Sigmoid colon (tissue), 6 donors: ENCODE measurements at regions not wholly inside any gene's neighbourhood (a gene's known extent, or its start where the extent isn't known, plus 50 kb on each side); places are given as distances from the start of the nearest gene placed in this dataset.

Experiments
- DNase-seq: peaks from one replicate; pipeline ENCODE4 v3.0.0-alpha.2; 2019
- H3K27ac ChIP-seq, 4 donors: fragments of 200-600 bp; sonication (generic); one replicate each; pipeline ENCODE4 v1.5.1; 2016 to 2019; ENCODE audit warnings: mild to moderate bottlenecking in 1 of 4
- H3K27me3 ChIP-seq, 3 donors: fragments of 200-600 bp; sonication (generic); one replicate each; pipeline ENCODE4 v1.5.1; 2019; ENCODE audit warnings: mild to moderate bottlenecking in 1 of 3
- H3K36me3 ChIP-seq, 4 donors: fragments of 200-600 bp; sonication (generic); one replicate each; pipeline ENCODE4 v1.5.1; 2016 to 2019
- H3K4me1 ChIP-seq, 4 donors: fragments of 200-600 bp; sonication (generic); one replicate each; pipeline ENCODE4 v1.5.1; 2017 to 2019
- H3K4me3 ChIP-seq, 4 donors: fragments of 200-600 bp; sonication (generic); one replicate each; pipeline ENCODE4 v1.5.1; 2017 to 2019; ENCODE audit warnings: mild to moderate bottlenecking in 2 of 4, moderate library complexity in 1 of 4
- H3K9me3 ChIP-seq, 4 donors: fragments of 200-600 bp in 3 of 4; sonication (generic) in 3 of 4; one replicate each; pipeline versions ENCODE4 v1.5.1 to v1.6.1; 2013 to 2019
- CTCF ChIP-seq, 4 experiments: fragments of 450-650 bp in 3 of 4; fragments of 200-600 bp in 1 of 4; IDR thresholded peaks; one replicate each; pipeline ENCODE4 v1.5.1; 2016 to 2019; ENCODE audit warnings: antibody characterized with exemption in 4 of 4, mild to moderate bottlenecking in 3 of 4, moderate library complexity in 2 of 4
- EP300 ChIP-seq, 4 donors: sonication (generic); formaldehyde crosslinking; IDR thresholded peaks; one replicate each; pipeline ENCODE4 v1.6.1; 2017; ENCODE audit warnings: antibody characterized with exemption in 4 of 4
- POLR2A ChIP-seq, 2 donors: fragments of 450-650 bp; IDR thresholded peaks; one replicate each; pipeline ENCODE4 v1.6.1; 2016; ENCODE audit warnings: antibody characterized with exemption in 2 of 2, mild to moderate bottlenecking in 2 of 2, moderate library complexity in 2 of 2
- POLR2AphosphoS5 ChIP-seq, 4 donors: sonication (generic); formaldehyde crosslinking; IDR thresholded peaks; one replicate each; pipeline ENCODE4 v1.6.1; 2017; ENCODE audit warnings: antibody characterized with exemption in 4 of 4
- WGBS, 2 donors: extraction: QIAGEN DNeasy Blood & Tissue Kit; methylation state at CpG; one replicate each; pipeline ENCODE4 v1.1.7; 2013; 5-methylcytosine and 5-hydroxymethylcytosine counted together
- intact Hi-C: fragments of 100-400 bp; cut with DNase I; formaldehyde crosslinking; loops from one replicate; pipeline ENCODE4 v1.15.1; 2023
- donor health status: healthy with polysubstance abuse.
- donor health status: healthy.

- no peak overlapping the region for H3K27ac ChIP-seq
- TF ChIP-seq CTCF (IDR thresholded peaks at IDR 0.05) (no peak), POLR2AphosphoS5 (IDR thresholded peaks at IDR 0.05) (no peak), EP300 (IDR thresholded peaks at IDR 0.05) (no peak), POLR2A (IDR thresholded peaks at IDR 0.05) (no peak)
- no peaks in the 10 kb centered on the region for H3K36me3 ChIP-seq
- intact Hi-C loops, result no loop called here
- H3K4me3 ChIP-seq, result no peak overlapping the region
- no peaks in the 10 kb centered on the region for H3K9me3 ChIP-seq
- WGBS, 2 donors, result 89 to 97% methylated on average over 6 of the region's 6 CpGs
- peaks cover 0 to 17% (median 6%) of the 10 kb centered on the region in 4 donors for H3K4me1 ChIP-seq
- no peak for DNase-seq
- H3K27me3 ChIP-seq, result no peaks in the 10 kb centered on the region
Measured at GRCh38 chr3:56864918-56865524, 63.3 kb upstream of the ARHGEF3 start.

DNA sequence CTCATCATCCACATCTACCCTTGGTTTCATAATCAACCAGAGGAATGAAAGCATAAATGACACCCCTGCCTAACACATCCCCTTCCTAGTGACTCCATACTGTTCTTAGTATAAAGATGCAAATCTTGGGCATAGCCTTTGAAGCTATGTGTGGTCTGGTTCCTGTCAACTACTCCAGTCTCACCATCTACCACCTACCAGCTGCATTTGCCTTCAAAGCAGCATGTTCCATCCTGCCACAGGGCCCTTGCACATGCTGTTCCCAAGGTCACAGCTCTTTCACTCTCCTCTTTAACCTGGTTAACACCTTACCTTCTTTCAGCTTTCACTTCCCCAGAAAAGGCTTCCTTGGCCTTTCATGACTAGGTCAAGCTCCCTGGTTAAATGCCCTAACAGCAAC, 62.3 kb upstream of the ARHGEF3 start:
- TF ChIP-seq POLR2AphosphoS5 (IDR thresholded peaks at IDR 0.05), result no peak
- no peak for TF ChIP-seq POLR2A (IDR thresholded peaks at IDR 0.05)
- no peak for TF ChIP-seq EP300 (IDR thresholded peaks at IDR 0.05)
- no peak for TF ChIP-seq CTCF (IDR thresholded peaks at IDR 0.05)
- intact Hi-C loops, result no loop called here
- peaks cover 0 to 17% (median 6%) of the 10 kb centered on the region in 4 donors for H3K4me1 ChIP-seq
- H3K36me3 ChIP-seq, result no peaks in the 10 kb centered on the region
- no peak overlapping the region for H3K4me3 ChIP-seq
- no peaks in the 10 kb centered on the region for H3K9me3 ChIP-seq
- no peak overlapping the region for H3K27ac ChIP-seq
- no peak for DNase-seq
- H3K27me3 ChIP-seq, result no peaks in the 10 kb centered on the region

GRCh38 chr3:56862352-56863062, 60.8 kb upstream of the ARHGEF3 start:
- intact Hi-C loops, result no loop called here
- H3K9me3 ChIP-seq, result no peaks in the 10 kb centered on the region
- H3K27ac ChIP-seq, result no peak overlapping the region
- no peaks in the 10 kb centered on the region for H3K36me3 ChIP-seq
- H3K4me1 ChIP-seq, result peaks cover 0 to 19% (median 9%) of the 10 kb centered on the region in 4 donors
- 82 to 86% methylated on average over 6 of the region's 6 CpGs for WGBS, 2 donors
- no peak for TF ChIP-seq EP300 (IDR thresholded peaks at IDR 0.05)
- no peak for TF ChIP-seq POLR2AphosphoS5 (IDR thresholded peaks at IDR 0.05)
- no peak for TF ChIP-seq POLR2A (IDR thresholded peaks at IDR 0.05)
- no peak for TF ChIP-seq CTCF (IDR thresholded peaks at IDR 0.05)
- no peaks in the 10 kb centered on the region for H3K27me3 ChIP-seq
- no peak overlapping the region for H3K4me3 ChIP-seq
- no peak for DNase-seq

- H3K4me1 ChIP-seq, result peaks cover 0 to 27% (median 17%) of the 10 kb centered on the region in 4 donors
- H3K27ac ChIP-seq, result no peak overlapping the region
- no peaks in the 10 kb centered on the region for H3K27me3 ChIP-seq
- no peak for DNase-seq
- H3K4me3 ChIP-seq, result no peak overlapping the region
- no peak for TF ChIP-seq POLR2AphosphoS5 (IDR thresholded peaks at IDR 0.05)
- no peak for TF ChIP-seq POLR2A (IDR thresholded peaks at IDR 0.05)
- no peak for TF ChIP-seq EP300 (IDR thresholded peaks at IDR 0.05)
- TF ChIP-seq CTCF (IDR thresholded peaks at IDR 0.05), result no peak
- H3K36me3 ChIP-seq, result no peaks in the 10 kb centered on the region
- WGBS, 2 donors, result 75 to 96% methylated on average over 3 of the region's 3 CpGs
- intact Hi-C loops, result no loop called here
- H3K9me3 ChIP-seq, result no peaks in the 10 kb centered on the region
Measured at GRCh38 chr3:56861511-56861910, 59.8 kb upstream of the ARHGEF3 start.
